Tongue (tissue), 1 donor: ENCODE measurements at regions not wholly inside any gene's neighbourhood (a gene's known extent, or its start where the extent isn't known, plus 50 kb on each side); places are given as distances from the start of the nearest gene placed in this dataset.
A peak's percentile ranks its signal among the peaks of the same experiment; 100 is the strongest.
"Not testable (repeated sequence)": the region's sequence is repeated elsewhere in the genome, so short reads cannot be mapped to it uniquely, and the experiment has no call there.

Experiments used
- DNase-seq: peaks from one replicate; pipeline ENCODE4 v3.0.0-alpha.2; 2015

GRCh38 chr12:19625551-19625950 is 186.3 kb downstream of the AEBP2 start:
- DNase-seq = not testable (repeated sequence)

GRCh38 chr12:19627719-19628118 is 188.4 kb downstream of the AEBP2 start:
- DNase-seq = no peak

- no peak for DNase-seq
These were observed 191.2 kb downstream of the AEBP2 start for GRCh38 chr12:19630536-19630935.

GRCh38 chr12:19633194-19633593 is 193.9 kb downstream of the AEBP2 start:
- DNase-seq = no peak

GRCh38 chr12:19633641-19634040 is 194.3 kb downstream of the AEBP2 start:
- no peak for DNase-seq

GRCh38 chr12:19639781-19640415 is 200.6 kb downstream of the AEBP2 start:
- DNase-seq = peak; percentile 42

GRCh38 chr12:19641235-19642080 is 202.2 kb downstream of the AEBP2 start:
- DNase-seq = no peak

GRCh38 chr12:19642345-19642744 is 203.1 kb downstream of the AEBP2 start:
- DNase-seq = no peak

GRCh38 chr12:19643635-19644034 is 204.3 kb downstream of the AEBP2 start:
- peak; percentile 81 for DNase-seq

- DNase-seq = no peak
These were observed 205.3 kb downstream of the AEBP2 start for GRCh38 chr12:19644571-19644970.

- DNase-seq = no peak
These were observed 206.5 kb downstream of the AEBP2 start for GRCh38 chr12:19645823-19646222.

GRCh38 chr12:19646599-19646998 is 207.3 kb downstream of the AEBP2 start:
- no peak for DNase-seq

- DNase-seq = no peak
These were observed 208.7 kb downstream of the AEBP2 start for GRCh38 chr12:19647806-19648556.

GRCh38 chr12:19648591-19648990 is 209.3 kb downstream of the AEBP2 start:
- DNase-seq = no peak

GRCh38 chr12:19652386-19652785 is 213.1 kb downstream of the AEBP2 start:
- no peak for DNase-seq

- DNase-seq = no peak
These were observed 215.5 kb downstream of the AEBP2 start for GRCh38 chr12:19654650-19655376.

- no peak for DNase-seq
These were observed 217.9 kb downstream of the AEBP2 start for GRCh38 chr12:19657118-19657731.

- no peak for DNase-seq
These were observed 218.4 kb downstream of the AEBP2 start for GRCh38 chr12:19657732-19658130.

GRCh38 chr12:19659086-19659485 is 219.8 kb downstream of the AEBP2 start:
- no peak for DNase-seq

GRCh38 chr12:19659501-19659900 is 220.2 kb downstream of the AEBP2 start:
- no peak for DNase-seq

GRCh38 chr12:19665121-19665900 is 226.0 kb downstream of the AEBP2 start:
- DNase-seq = peak; percentile 36
